ENCODE measurements at regions not wholly inside any gene's neighbourhood (a gene's known extent, or its start where the extent isn't known, plus 50 kb on each side); places are given as distances from the start of the nearest gene placed in this dataset.

GRCh38 chr13:22212576-22212975 is 541.7 kb downstream of the FGF9 start:
- no peaks in the 10 kb centered on the region for H3K4me1 ChIP-seq (ENCODE audit: insufficient read depth, low read length)
- Mint-ChIP-seq H3K36me3 (ENCODE audit: low read depth, unreplicated experiment) (no peaks in the 10 kb centered on the region), H3K4me3 (ENCODE audit: unreplicated experiment) (no peak overlapping the region), H3K9me3 (ENCODE audit: unreplicated experiment) (peaks cover 7% of the 10 kb centered on the region), H3K27me3 (ENCODE audit: low read depth, unreplicated experiment) (peaks cover 18% of the 10 kb centered on the region), H3K27ac (ENCODE audit: unreplicated experiment) (no peak overlapping the region), H3K4me1 (ENCODE audit: low read depth, unreplicated experiment) (no peaks in the 10 kb centered on the region)
- H4K20me1 ChIP-seq (ENCODE audit: insufficient read depth, low read length) = no peaks in the 10 kb centered on the region
- no peak overlapping the region for H3K9ac ChIP-seq (ENCODE audit: low read length)
- no peak for FAIRE-seq
- peaks cover 3% of the 10 kb centered on the region for H3K9me3 ChIP-seq (ENCODE audit: insufficient read depth, low read depth, low read length)
- no peak overlapping the region for H3K4me3 ChIP-seq (ENCODE audit: insufficient read depth, low read depth, low read length)
- no peaks in the 10 kb centered on the region for H3K27me3 ChIP-seq (ENCODE audit: insufficient read depth, low read length)
- no peaks in the 10 kb centered on the region for H3K36me3 ChIP-seq (ENCODE audit: insufficient read depth, low read length)
- no peak overlapping the region for H2AFZ ChIP-seq (ENCODE audit: low read depth, low read length)
- H3K79me2 ChIP-seq (ENCODE audit: insufficient read depth, low read length) = no peaks in the 10 kb centered on the region
- DNase-seq (ENCODE audit: low read depth) = no peak
- TF ChIP-seq CTCF (IDR thresholded peaks at IDR 0.05; ENCODE audit: insufficient read depth, low read depth, low read length) (no peak), EZH2 (IDR thresholded peaks at IDR 0.05; ENCODE audit: insufficient read depth, low read length) (no peak)
- no peak overlapping the region for H3K4me2 ChIP-seq (ENCODE audit: low read length)
- H3K27ac ChIP-seq (ENCODE audit: low read depth, low read length) = no peak overlapping the region

- Histone ChIP-seq H3K36me3 (ENCODE audit: insufficient read depth, low read length) (no peaks in the 10 kb centered on the region), H3K27ac (ENCODE audit: low read depth, low read length) (no peak overlapping the region), H3K4me1 (ENCODE audit: insufficient read depth, low read length) (no peaks in the 10 kb centered on the region), H3K4me3 (ENCODE audit: insufficient read depth, low read depth, low read length) (no peak overlapping the region), H3K9ac (ENCODE audit: low read length) (no peak overlapping the region), H4K20me1 (ENCODE audit: insufficient read depth, low read length) (no peaks in the 10 kb centered on the region), H2AFZ (ENCODE audit: low read depth, low read length) (no peak overlapping the region), H3K27me3 (ENCODE audit: insufficient read depth, low read length) (peaks cover 2% of the 10 kb centered on the region), H3K79me2 (ENCODE audit: insufficient read depth, low read length) (no peaks in the 10 kb centered on the region), H3K4me2 (ENCODE audit: low read length) (no peak overlapping the region), H3K9me3 (ENCODE audit: insufficient read depth, low read depth, low read length) (peaks cover 3% of the 10 kb centered on the region)
- FAIRE-seq (no peak), DNase-seq (ENCODE audit: low read depth) (no peak)
- H3K36me3 Mint-ChIP-seq (ENCODE audit: low read depth, unreplicated experiment) = no peaks in the 10 kb centered on the region
- H3K27me3 Mint-ChIP-seq (ENCODE audit: low read depth, unreplicated experiment) = peaks cover 19% of the 10 kb centered on the region
- no peak overlapping the region for H3K27ac Mint-ChIP-seq (ENCODE audit: unreplicated experiment)
- H3K9me3 Mint-ChIP-seq (ENCODE audit: unreplicated experiment) = peaks cover 7% of the 10 kb centered on the region
- no peak overlapping the region for H3K4me3 Mint-ChIP-seq (ENCODE audit: unreplicated experiment)
- TF ChIP-seq EZH2 (IDR thresholded peaks at IDR 0.05; ENCODE audit: insufficient read depth, low read length) (no peak), CTCF (IDR thresholded peaks at IDR 0.05; ENCODE audit: insufficient read depth, low read depth, low read length) (no peak)
- H3K4me1 Mint-ChIP-seq (ENCODE audit: low read depth, unreplicated experiment) = no peaks in the 10 kb centered on the region
These were observed 543.3 kb downstream of the FGF9 start for GRCh38 chr13:22214184-22214583.

- Histone ChIP-seq H3K79me2 (ENCODE audit: insufficient read depth, low read length) (no peaks in the 10 kb centered on the region), H4K20me1 (ENCODE audit: insufficient read depth, low read length) (no peaks in the 10 kb centered on the region), H3K36me3 (ENCODE audit: insufficient read depth, low read length) (no peaks in the 10 kb centered on the region), H3K9me3 (ENCODE audit: insufficient read depth, low read depth, low read length) (no peaks in the 10 kb centered on the region), H2AFZ (ENCODE audit: low read depth, low read length) (no peak overlapping the region), H3K4me2 (ENCODE audit: low read length) (no peak overlapping the region), H3K4me1 (ENCODE audit: insufficient read depth, low read length) (no peaks in the 10 kb centered on the region), H3K27me3 (ENCODE audit: insufficient read depth, low read length) (peaks cover 2% of the 10 kb centered on the region), H3K9ac (ENCODE audit: low read length) (no peak overlapping the region), H3K27ac (ENCODE audit: low read depth, low read length) (no peak overlapping the region), H3K4me3 (ENCODE audit: insufficient read depth, low read depth, low read length) (no peak overlapping the region)
- H3K27me3 Mint-ChIP-seq (ENCODE audit: low read depth, unreplicated experiment) = peaks cover 14% of the 10 kb centered on the region
- no peaks in the 10 kb centered on the region for H3K9me3 Mint-ChIP-seq (ENCODE audit: unreplicated experiment)
- DNase-seq (ENCODE audit: low read depth) (no peak), FAIRE-seq (no peak)
- H3K4me1 Mint-ChIP-seq (ENCODE audit: low read depth, unreplicated experiment) = no peaks in the 10 kb centered on the region
- no peak for TF ChIP-seq CTCF (IDR thresholded peaks at IDR 0.05; ENCODE audit: insufficient read depth, low read depth, low read length)
- no peak for TF ChIP-seq EZH2 (IDR thresholded peaks at IDR 0.05; ENCODE audit: insufficient read depth, low read length)
- H3K27ac Mint-ChIP-seq (ENCODE audit: unreplicated experiment) = no peak overlapping the region
- no peaks in the 10 kb centered on the region for H3K36me3 Mint-ChIP-seq (ENCODE audit: low read depth, unreplicated experiment)
- no peak overlapping the region for H3K4me3 Mint-ChIP-seq (ENCODE audit: unreplicated experiment)
These were observed 547.9 kb downstream of the FGF9 start for GRCh38 chr13:22218797-22219196.
